Caco-2 (cell line): ENCODE measurements at regions not wholly inside any gene's neighbourhood (a gene's known extent, or its start where the extent isn't known, plus 50 kb on each side); places are given as distances from the start of the nearest gene placed in this dataset.
"Not testable (repeated sequence)": the region's sequence is repeated elsewhere in the genome, so short reads cannot be mapped to it uniquely, and the experiment has no call there.

ENCODE experiments used
- BruUV-seq: library from RNA; stranded (reverse); fragments of 400-500 nt; replicated peaks from 2 replicates; lab custom pipeline; 2021; lab: Mats Ljungman, UMichigan
- CTCF ChIA-PET: fragments of 300-600 bp; sonication (Branson Sonifier 250); formaldehyde crosslinking; loops from one replicate; lab custom pipeline; 2022; ENCODE audit warnings: antibody characterized with exemption; lab: Charles Lee
- POLR2A ChIA-PET: fragments of 300-600 bp; sonication (Branson Sonifier 250); formaldehyde crosslinking; loops from one replicate; lab custom pipeline; 2022; ENCODE audit warnings: antibody characterized with exemption; lab: Charles Lee
- DNase-seq, 2 experiments: peaks; one replicate each; pipeline versions ENCODE4 v3.0.0 to v3.0.0-alpha.2; 2020 to 2022
- H3K27me3 ChIP-seq: replicated peaks from 2 replicates; pipeline ENCODE4 v1.6.0; 2011; ENCODE audit warnings: low read length; ENCODE audit not compliant: control insufficient read depth, insufficient read depth
- H3K36me3 ChIP-seq: 2 replicates; pipeline ENCODE4 v1.5.1; 2011; ENCODE audit warnings: low read length; ENCODE audit not compliant: control insufficient read depth, insufficient read depth
- H3K4me1 ChIP-seq: fragments of 250-450 bp; sonication (Bioruptor Pico); 2 replicates; pipeline ENCODE4 v1.5.1; 2020; ENCODE audit warnings: mild to moderate bottlenecking
- H3K4me3 ChIP-seq: 2 replicates; pipeline ENCODE4 v1.5.1; 2011; ENCODE audit warnings: low read depth, mild to moderate bottlenecking, control low read depth, low read length
- H3K9me3 ChIP-seq: fragments of 250-450 bp; sonication (Bioruptor Pico); 2 replicates; pipeline ENCODE4 v1.5.1; 2020; ENCODE audit warnings: mild to moderate bottlenecking, moderate library complexity
- H3K27ac Mint-ChIP-seq: one replicate; pipeline ENCODE4 v1.8.0; 2022; ENCODE audit warnings: mixed read lengths; ENCODE audit not compliant: unreplicated experiment
- H3K27me3 Mint-ChIP-seq: one replicate; pipeline ENCODE4 v1.8.0; 2022; ENCODE audit warnings: mixed read lengths; ENCODE audit not compliant: insufficient read depth, unreplicated experiment
- H3K36me3 Mint-ChIP-seq: one replicate; pipeline ENCODE4 v1.8.0; 2022; ENCODE audit warnings: mild to moderate bottlenecking, mixed read lengths; ENCODE audit not compliant: insufficient read depth, unreplicated experiment
- H3K4me1 Mint-ChIP-seq: one replicate; pipeline ENCODE4 v1.8.0; 2022; ENCODE audit warnings: low read depth, mixed read lengths; ENCODE audit not compliant: unreplicated experiment
- H3K4me3 Mint-ChIP-seq: one replicate; pipeline ENCODE4 v1.8.0; 2022; ENCODE audit warnings: mild to moderate bottlenecking, moderate library complexity, mixed read lengths; ENCODE audit not compliant: unreplicated experiment
- H3K9me3 Mint-ChIP-seq: one replicate; pipeline ENCODE4 v1.8.0; 2022; ENCODE audit warnings: mixed read lengths; ENCODE audit not compliant: unreplicated experiment
- intact Hi-C: fragments of 100-400 bp; cut with micrococcal nuclease; formaldehyde crosslinking; loops from one replicate; pipeline ENCODE4 v1.10.0; 2022; ENCODE audit not compliant: unreplicated experiment
- TF ChIP-seq, protein P1 (sequence below), 2 experiments: fragments of 200-600 bp in 1 of 2; IDR thresholded peaks; 1 replicate in 1 of 2; 2 replicates in 1 of 2; pipeline versions ENCODE4 v1.5.1 to v1.8.0; 2011 to 2022; ENCODE audit warnings: antibody characterized with exemption in 1 of 2, control low read depth in 1 of 2, inconsistent platforms in 1 of 2, low read depth in 1 of 2, low read length in 1 of 2, mild to moderate bottlenecking in 1 of 2, moderate library complexity in 1 of 2; ENCODE audit not compliant: insufficient read depth in 1 of 2, severe bottlenecking in 1 of 2, unreplicated experiment in 1 of 2

DNA sequence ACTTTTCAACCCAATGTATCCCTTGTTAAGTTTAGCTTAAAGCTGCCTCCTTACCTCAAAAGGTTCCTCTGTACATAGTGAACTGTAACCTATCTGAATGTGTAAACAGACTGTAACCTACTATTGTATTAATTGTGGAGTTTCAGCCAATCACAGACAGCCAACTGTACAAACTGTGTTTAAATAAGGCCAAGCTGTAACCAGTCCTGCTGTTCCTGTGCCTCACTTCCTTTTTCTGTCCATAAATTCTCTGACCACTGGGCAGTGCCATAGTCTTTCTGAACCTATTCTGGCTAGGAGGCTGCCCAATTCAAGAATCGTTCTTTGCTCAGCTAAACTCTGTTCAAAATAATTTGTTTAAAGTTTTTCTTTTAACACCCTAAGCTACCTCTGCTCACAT lies 74.7 kb upstream of the DAPK1 start:
- Mint-ChIP-seq H3K4me1 (peaks cover 4% of the 10 kb centered on the region), H3K4me3 (no peak overlapping the region), H3K27me3 (no peaks in the 10 kb centered on the region), H3K36me3 (no peaks in the 10 kb centered on the region), H3K27ac (no peak overlapping the region), H3K9me3 (peaks cover 18% of the 10 kb centered on the region)
- intact Hi-C loops: no loop called here
- TF ChIP-seq, protein P1, sequence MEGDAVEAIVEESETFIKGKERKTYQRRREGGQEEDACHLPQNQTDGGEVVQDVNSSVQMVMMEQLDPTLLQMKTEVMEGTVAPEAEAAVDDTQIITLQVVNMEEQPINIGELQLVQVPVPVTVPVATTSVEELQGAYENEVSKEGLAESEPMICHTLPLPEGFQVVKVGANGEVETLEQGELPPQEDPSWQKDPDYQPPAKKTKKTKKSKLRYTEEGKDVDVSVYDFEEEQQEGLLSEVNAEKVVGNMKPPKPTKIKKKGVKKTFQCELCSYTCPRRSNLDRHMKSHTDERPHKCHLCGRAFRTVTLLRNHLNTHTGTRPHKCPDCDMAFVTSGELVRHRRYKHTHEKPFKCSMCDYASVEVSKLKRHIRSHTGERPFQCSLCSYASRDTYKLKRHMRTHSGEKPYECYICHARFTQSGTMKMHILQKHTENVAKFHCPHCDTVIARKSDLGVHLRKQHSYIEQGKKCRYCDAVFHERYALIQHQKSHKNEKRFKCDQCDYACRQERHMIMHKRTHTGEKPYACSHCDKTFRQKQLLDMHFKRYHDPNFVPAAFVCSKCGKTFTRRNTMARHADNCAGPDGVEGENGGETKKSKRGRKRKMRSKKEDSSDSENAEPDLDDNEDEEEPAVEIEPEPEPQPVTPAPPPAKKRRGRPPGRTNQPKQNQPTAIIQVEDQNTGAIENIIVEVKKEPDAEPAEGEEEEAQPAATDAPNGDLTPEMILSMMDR (IDR thresholded peaks at IDR 0.05; ENCODE audit: insufficient read depth in 1 of 2, low read depth in 1 of 2, low read length in 1 of 2, severe bottlenecking in 1 of 2, unreplicated experiment in 1 of 2): no peak
- Histone ChIP-seq H3K36me3 (no peaks in the 10 kb centered on the region), H3K4me1 (no peaks in the 10 kb centered on the region), H3K9me3 (no peaks in the 10 kb centered on the region), H3K4me3 (no peak overlapping the region), H3K27me3 (no peaks in the 10 kb centered on the region)
- no TSS peak for BruUV-seq
- ChIA-PET CTCF (no interaction called here), POLR2A (no interaction called here)
- DNase-seq: no peak

DNA sequence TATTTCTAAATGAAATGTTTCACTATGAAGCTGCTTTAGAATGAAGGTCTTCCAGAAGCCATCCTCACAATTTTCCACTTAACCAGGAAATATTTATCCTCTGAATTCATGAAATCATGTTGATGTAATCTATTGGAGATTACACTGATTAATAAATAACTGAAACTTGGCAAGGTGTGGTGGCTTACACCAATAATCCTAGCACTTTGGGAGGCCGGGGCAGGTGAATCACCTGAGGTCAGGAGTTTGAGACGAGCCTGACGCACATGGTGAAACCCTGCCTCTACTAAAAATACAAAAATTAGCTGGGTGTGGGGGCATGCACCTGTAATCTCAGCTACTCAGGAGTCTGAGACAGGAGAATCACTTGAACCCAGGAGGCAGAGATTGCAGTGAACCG lies 73.8 kb upstream of the DAPK1 start:
- H3K4me3 ChIP-seq, H3K27me3 ChIP-seq, POLR2A ChIA-PET, H3K9me3 ChIP-seq, H3K27ac Mint-ChIP-seq, H3K4me3 Mint-ChIP-seq, BruUV-seq, H3K27me3 Mint-ChIP-seq, DNase-seq, intact Hi-C loops, H3K4me1 ChIP-seq, H3K4me1 Mint-ChIP-seq, CTCF ChIA-PET, H3K36me3 Mint-ChIP-seq, H3K36me3 ChIP-seq: not testable (repeated sequence)
- H3K9me3 Mint-ChIP-seq: peaks cover 18% of the 10 kb centered on the region

DNA sequence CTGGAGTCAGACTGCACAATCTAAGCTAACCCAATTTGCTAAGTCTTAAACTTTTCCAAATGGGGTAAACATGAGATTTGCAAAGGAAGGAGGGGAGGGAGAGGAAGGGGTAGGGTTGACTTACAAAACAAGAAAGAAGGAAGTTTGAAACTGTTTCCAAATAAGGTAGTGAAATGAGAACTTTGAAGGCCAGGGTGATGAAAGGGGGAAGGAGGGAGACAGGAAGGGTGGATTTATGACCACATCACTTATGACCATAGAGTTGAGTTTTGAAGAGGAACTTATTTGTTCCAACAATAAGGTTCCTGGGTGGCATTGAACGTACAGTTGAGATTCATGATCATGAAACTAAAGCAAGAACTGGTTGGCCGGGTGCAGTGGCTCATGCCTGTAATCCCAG lies 72.5 kb upstream of the DAPK1 start:
- Histone ChIP-seq H3K36me3 (no peaks in the 10 kb centered on the region), H3K4me1 (no peaks in the 10 kb centered on the region; the same call in 1 of the 2 replicates), H3K9me3 (no peaks in the 10 kb centered on the region), H3K4me3 (no peak overlapping the region), H3K27me3 (no peaks in the 10 kb centered on the region)
- Mint-ChIP-seq H3K27ac (no peak overlapping the region), H3K27me3 (no peaks in the 10 kb centered on the region), H3K4me3 (no peak overlapping the region), H3K4me1 (peaks cover 4% of the 10 kb centered on the region), H3K36me3 (no peaks in the 10 kb centered on the region), H3K9me3 (peaks cover 18% of the 10 kb centered on the region)
- TF ChIP-seq, protein P1 (IDR thresholded peaks at IDR 0.05; ENCODE audit: insufficient read depth in 1 of 2, low read depth in 1 of 2, low read length in 1 of 2, severe bottlenecking in 1 of 2, unreplicated experiment in 1 of 2): no peak
- CTCF ChIA-PET: no interaction called here
- no TSS peak for BruUV-seq
- intact Hi-C loops: no loop called here
- no peak for DNase-seq
- POLR2A ChIA-PET: no interaction called here
